RWPE1 (cell line): ENCODE measurements at regions not wholly inside any gene's neighbourhood (a gene's known extent, or its start where the extent isn't known, plus 50 kb on each side); places are given as distances from the start of the nearest gene placed in this dataset.

Experiments
- CTCF ChIA-PET: fragments of 350-600 bp; sonication (Branson Sonifier 250); formaldehyde crosslinking; extraction: SDS; loops from one replicate; lab custom pipeline; 2021; lab: Yijun Ruan, JAX
- POLR2A ChIA-PET: fragments of 400-600 bp; formaldehyde crosslinking; extraction: SDS; loops from one replicate; lab custom pipeline; 2020; ENCODE audit warnings: antibody characterized with exemption; ENCODE audit not compliant: low non-redundant PET; lab: Yijun Ruan, JAX
- DNase-seq: peaks from one replicate; pipeline ENCODE4 v3.0.0; 2012; ENCODE audit warnings: low spot score
- H3K27ac ChIP-seq: fragments of 450-650 bp; 2 replicates; pipeline ENCODE4 v1.5.1; 2017
- TF ChIP-seq, protein P1 (sequence below): fragments of 450-650 bp; conservative IDR thresholded peaks from 2 replicates; pipeline ENCODE4 v1.5.1; 2017; ENCODE audit warnings: low read depth, mild to moderate bottlenecking

DNA sequence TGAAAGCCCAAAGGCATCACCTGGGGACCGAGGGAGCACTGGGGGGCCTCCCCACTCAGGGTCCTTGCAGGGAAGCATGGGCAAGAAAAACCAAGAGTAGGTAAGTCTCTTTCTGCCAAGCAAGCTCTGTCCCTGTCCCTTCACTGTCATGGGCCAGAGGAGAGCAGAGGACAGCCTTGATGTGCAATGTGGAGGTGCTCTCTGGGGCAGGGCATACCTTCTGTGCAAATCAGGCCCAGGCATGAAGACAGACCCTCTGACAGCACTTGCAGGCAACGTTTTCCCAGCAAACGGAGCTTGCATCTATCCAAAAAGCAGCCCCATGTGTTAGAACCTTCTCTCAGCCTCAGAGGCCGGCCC lies 192.5 kb upstream of the PWP1 start:
- ChIA-PET POLR2A (no interaction called here), CTCF (interaction anchor here (0.6 kb wide), 1 partner anchor 41 kb away, joined by 3 read pairs; no protein-coding TSS in a partner anchor)
- TF ChIP-seq, protein P1, sequence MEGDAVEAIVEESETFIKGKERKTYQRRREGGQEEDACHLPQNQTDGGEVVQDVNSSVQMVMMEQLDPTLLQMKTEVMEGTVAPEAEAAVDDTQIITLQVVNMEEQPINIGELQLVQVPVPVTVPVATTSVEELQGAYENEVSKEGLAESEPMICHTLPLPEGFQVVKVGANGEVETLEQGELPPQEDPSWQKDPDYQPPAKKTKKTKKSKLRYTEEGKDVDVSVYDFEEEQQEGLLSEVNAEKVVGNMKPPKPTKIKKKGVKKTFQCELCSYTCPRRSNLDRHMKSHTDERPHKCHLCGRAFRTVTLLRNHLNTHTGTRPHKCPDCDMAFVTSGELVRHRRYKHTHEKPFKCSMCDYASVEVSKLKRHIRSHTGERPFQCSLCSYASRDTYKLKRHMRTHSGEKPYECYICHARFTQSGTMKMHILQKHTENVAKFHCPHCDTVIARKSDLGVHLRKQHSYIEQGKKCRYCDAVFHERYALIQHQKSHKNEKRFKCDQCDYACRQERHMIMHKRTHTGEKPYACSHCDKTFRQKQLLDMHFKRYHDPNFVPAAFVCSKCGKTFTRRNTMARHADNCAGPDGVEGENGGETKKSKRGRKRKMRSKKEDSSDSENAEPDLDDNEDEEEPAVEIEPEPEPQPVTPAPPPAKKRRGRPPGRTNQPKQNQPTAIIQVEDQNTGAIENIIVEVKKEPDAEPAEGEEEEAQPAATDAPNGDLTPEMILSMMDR, result no peak
- DNase-seq, result no peak
- H3K27ac ChIP-seq, result no peak overlapping the region

DNA sequence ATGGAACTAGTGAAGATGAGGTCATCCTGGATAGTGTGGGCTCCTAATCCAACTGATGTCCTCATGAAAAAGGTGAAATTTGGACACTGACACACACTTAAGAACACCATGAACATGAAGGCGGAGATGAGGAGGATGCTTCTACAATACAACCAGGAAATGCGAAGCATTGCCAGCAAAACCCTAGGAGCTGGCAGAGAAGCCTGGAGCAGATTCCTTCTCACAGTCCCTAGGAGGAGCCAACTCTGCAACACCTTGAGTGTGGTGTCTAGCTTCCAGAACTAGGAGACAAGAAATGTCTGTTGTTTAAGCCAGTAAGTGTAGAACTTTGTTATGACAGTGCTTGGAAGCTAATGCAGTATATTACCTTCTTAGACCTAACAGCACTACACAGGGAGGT lies 191.9 kb upstream of the PWP1 start:
- ChIA-PET CTCF (no interaction called here), POLR2A (no interaction called here)
- no peak for DNase-seq
- TF ChIP-seq, protein P1, result no peak
- no peak overlapping the region for H3K27ac ChIP-seq

DNA sequence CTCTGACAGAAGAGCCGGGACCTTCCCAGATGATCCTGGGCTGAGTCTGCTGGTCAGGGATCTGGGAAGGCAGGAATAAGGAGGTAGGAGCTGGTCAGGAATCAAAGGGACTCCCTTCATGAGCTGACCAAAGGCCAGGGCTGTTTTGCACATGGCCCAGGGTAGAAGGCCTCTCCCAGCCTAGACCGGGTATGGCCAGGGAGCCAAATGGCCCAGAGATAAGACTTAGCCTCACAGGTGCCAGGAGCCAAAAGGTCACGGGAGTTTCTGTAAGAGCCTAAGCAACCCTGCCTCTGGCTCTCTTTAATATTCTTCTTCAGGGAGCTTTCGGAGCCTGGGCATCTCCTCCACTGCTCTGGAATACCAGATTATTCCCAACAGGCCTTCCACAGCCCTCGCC lies 191.3 kb upstream of the PWP1 start:
- POLR2A ChIA-PET, result no interaction called here
- H3K27ac ChIP-seq, result no peak overlapping the region
- TF ChIP-seq, protein P1, result no peak
- CTCF ChIA-PET, result no interaction called here
- no peak for DNase-seq

DNA sequence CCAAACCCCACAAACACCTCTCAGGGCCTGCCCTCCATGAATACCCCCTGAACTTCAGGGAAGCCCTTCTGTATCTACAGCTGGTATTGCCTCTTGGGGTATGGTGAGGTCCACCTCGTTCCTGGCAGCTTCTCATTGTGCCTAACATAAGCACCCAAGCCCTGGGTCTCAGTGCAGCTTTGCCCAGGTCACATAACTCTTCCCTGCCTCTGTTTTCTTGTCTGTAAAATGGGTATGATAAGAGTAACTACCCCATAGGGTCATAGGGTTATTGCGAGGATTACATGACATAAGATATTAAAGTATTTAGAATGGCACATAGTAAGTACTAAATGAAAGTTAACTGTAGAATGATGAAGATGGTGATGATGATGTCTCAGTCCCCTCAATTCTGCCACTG lies 190.0 kb upstream of the PWP1 start:
- CTCF ChIA-PET, result no interaction called here
- TF ChIP-seq, protein P1, result no peak
- POLR2A ChIA-PET, result no interaction called here

DNA sequence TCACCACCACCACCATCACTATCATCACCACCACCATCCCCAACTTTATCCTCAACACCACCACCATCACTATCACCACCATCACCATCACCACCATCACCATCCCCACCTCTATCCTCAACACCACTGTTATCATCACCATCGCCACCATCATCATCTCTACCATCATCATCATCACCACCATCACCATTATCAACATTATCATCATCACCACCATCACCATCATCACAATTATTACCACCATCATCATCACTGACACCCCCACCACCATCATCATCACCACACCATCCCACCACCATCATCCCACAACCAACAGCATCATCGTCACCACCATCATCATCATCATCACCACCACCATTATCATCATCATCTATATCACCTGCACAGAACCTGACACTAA lies 188.4 kb upstream of the PWP1 start:
- TF ChIP-seq, protein P1, result no peak
- ChIA-PET CTCF (no interaction called here), POLR2A (no interaction called here)
- DNase-seq, result no peak
- no peak overlapping the region for H3K27ac ChIP-seq

More for the DNA sequence above, 190.0 kb upstream of the PWP1 start:
- H3K27ac ChIP-seq, result no peak overlapping the region
- no peak for DNase-seq

DNA sequence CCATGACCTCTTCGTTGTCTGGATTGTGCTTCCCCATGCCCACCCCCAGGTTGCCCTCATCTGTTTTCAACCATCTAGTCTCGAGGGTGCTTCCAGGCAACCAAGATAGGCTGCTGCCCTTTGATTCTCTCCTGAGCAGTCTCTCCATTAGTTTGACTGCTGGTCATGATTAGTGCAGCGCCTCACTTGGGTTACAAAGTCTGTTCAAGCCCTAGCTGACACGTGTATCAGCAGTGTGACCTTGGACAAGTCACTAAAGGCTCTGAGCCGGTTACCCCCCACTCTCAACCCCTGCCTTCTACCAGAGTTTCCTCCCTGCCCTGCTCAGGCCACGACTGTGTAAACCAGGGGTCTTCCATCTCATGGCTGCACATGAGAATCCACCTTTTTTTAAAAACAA lies 185.3 kb upstream of the PWP1 start:
- POLR2A ChIA-PET, result no interaction called here
- DNase-seq, result no peak
- CTCF ChIA-PET, result no interaction called here
- TF ChIP-seq, protein P1, result no peak
- no peak overlapping the region for H3K27ac ChIP-seq

DNA sequence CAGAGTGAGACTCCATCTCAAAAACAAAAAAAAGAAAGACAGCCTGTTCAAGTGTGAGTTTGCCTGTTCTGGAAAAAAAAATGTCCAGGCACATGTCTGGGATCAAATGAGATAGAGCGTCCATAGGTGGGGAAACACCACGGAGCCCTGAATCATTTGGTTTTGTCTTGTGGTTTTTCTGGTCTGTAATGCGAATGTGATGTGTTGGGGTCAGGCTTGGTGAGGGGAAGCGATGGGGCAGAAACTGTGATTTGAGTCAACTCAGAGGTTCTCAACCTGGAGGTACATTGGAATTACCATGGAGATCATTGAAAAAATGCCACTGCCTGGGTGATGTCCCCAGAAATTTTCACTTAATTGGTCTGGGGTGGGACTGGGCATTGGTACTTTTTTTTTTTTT lies 183.9 kb upstream of the PWP1 start:
- H3K27ac ChIP-seq, result no peak overlapping the region
- TF ChIP-seq, protein P1, result no peak
- no peak for DNase-seq
- POLR2A ChIA-PET, result no interaction called here
- CTCF ChIA-PET, result no interaction called here
